Daoy (cell line): ENCODE measurements at regions not wholly inside any gene's neighbourhood (a gene's known extent, or its start where the extent isn't known, plus 50 kb on each side); places are given as distances from the start of the nearest gene placed in this dataset.
"Not testable (repeated sequence)": the region's sequence is repeated elsewhere in the genome, so short reads cannot be mapped to it uniquely, and the experiment has no call there.

Source experiments
- DNase-seq: peaks from one replicate; pipeline ENCODE4 v3.0.0-alpha.2; 2015; ENCODE audit warnings: low read depth

DNA sequence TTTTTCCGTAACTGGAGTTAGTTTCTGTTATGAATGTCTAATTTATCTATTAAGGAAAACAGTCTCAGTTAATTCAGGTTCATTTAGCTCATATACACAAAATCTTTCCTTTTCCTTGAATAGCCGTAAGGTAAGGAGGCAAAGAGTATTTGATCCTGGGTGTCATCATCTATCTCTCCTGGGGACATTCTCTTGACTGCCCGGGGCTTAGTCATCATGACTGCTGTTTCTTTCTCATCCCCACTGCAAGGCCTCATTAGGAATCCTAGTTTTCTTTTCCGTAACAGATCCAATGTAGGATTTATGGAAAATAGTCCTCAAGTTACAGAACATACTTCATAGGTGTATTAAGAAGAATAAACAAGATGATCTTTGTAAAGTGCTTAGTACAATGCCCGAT is 134.9 kb upstream of the CHD1 start:
- no peak for DNase-seq

DNA sequence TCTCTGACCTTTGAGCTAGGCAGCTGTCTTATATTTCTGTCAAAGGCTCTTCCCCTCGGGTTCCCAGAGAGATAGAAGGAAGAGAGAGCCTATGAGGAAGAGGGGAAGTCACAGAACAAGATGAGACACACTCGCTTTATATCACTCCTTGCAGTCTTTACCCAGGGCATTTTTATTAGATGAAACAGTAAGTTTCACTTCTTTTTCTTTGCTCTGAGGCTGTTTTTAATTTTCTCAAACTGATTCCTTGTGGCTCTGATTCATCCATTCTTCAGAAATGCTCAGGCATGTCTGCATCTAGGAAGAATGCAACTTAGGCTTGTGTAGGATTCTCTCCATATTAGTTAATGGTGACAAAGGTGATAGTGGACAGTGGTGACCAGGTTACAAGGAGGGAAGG is 132.9 kb upstream of the CHD1 start:
- no peak for DNase-seq

DNA sequence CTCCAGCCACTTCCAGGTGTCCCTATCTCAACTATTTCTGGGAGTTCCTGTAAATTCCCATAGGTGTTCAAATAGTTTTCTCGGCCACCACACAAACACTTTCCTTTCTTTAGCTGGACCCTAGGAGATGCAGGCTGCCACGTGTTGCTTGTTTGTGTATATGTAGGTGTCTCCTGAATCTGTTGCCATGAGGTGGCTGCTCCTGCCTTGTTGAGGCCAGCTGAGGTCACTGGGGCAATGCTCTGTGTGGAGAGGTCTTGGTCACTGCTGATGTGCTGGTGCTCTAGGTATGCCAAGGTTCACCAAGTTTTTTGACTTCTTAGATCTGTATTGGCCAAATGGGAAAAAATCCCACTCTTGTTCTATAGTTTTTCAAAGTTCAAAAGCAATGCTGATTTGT is 132.5 kb upstream of the CHD1 start:
- DNase-seq = no peak

DNA sequence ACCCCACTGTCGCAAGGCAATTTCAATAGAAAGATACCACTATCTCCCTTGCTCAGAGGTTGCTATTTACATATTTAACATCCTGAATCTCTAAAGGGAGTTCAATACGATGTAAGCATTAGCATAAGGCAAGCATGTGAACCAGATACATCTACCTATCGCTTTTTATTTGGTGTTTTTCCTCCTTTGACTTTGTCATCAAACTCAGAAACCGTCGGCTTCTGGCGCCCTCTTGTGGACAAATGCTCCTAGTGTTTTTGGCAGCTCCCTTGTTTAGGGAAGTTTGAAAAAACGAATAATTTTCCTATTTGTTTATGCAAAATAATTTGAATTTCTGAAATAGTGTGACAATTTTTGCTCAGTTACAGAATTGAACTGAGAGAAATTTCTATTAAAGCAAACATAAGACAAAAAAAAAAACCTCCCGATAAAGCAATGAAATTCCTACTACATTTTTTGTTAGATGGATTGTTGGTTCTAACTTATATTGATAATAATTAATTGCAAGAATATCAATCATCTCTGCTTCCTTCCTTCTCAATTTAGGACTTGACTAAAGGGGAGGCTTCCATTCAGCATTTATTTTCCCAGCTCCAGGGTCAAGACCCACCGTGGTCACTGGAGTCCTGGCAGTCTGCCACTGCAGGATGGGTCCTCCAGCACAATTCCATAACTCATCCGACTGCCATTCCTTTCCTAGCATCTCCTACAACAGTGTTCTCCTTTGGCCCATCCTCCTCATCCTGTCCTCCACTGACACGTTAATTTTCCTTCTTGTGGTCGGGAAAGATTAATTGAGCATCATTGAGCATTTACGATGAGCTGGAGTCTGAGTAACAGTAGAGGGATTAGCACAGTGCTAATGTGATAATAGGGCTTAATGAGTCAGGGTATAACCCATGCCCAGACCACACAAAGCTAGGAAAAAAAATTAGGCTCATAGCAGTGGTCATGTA is 131.8 kb upstream of the CHD1 start:
- peak; percentile 59 for DNase-seq

DNA sequence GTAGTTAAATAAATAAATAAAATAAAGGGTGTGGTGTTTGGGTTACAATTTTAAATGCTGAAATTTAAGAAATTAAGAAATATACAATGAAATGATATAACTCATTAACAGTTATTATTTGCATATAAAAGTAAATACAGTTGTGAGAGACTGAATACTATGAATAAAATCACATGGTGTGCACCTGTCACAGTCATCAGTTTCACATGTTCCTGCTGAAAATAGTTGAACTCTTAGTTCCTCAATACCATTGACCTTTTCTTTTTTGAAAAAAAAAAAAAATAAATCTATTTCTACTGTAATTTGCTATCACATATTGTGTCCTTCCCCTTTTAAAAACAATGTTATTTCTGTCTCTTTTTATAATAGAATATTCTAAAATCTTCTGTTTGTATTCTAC is 130.9 kb upstream of the CHD1 start:
- no peak for DNase-seq

DNA sequence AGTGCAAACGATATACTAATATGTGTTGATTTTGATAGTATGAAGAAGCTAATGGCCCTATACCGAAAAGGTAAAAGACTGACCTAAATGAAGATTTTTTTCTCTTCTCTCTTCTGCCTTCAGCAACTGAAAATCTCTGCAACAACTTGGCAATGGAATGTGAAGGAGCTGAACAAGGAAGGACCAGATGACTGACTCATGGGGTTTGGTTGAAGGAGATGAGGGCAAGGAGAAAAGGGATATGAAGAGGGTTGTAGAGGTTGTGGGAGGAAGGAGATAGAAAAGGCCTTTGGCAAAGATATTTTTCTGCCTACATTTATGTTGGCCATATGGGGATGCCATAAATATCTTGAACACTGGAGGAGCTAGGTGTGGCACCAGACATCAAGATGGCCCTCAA is 129.7 kb upstream of the CHD1 start:
- DNase-seq = no peak

DNA sequence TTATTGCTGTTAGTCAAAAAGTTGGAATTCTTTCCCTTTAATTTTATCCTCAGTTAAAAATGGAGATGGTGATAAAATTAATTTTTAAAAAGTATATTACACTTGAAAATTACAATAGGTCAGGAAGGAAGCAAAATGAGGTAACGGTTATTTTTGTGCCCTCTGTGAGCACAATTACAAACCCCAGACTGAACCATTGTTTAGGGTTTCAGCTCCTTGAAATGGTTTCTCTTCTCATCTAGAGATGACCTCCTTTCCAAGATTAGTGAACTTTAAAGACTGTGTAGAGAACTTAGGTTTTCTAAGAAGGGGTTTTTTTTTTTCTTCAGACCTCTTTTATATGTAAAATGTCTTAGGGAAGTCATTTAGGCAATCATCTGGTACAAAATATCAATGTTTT is 126.2 kb upstream of the CHD1 start:
- DNase-seq = no peak

DNA sequence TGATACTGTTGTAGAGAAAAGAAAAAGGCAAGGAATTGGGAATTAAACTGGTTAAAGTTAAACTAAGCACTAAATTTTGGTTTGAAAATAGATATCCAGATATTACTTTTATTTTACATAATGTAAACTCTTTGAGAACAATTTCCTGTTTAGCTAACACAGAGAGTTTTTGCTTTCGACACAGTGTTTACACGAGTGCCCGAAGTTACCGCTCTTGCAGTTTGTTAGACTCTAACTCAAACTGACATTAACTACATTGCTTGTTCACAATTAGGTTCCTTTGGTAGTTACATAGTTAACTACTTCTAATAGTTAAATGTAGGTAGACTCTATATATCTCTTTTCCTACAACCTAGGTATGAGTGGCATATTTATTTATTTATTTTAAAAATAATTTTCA is 117.1 kb upstream of the CHD1 start:
- no peak for DNase-seq

DNA sequence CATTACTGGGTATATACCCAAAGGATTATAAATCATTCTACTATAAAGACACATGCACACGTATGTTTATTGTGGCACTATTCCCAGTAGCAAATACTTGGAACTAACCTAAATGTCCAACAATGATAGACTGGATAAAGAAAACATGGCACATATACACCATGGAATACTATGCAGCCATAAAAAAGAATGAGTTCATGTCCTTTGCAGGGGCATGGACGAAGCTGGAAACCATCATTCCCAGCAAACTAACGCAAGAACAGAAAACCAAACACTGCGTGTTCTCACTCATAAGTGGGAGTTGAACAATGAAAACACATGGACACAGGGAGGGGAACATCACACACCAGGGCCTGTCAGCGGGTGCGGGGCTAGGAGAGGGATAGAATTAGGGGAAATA is 114.5 kb upstream of the CHD1 start:
- DNase-seq = not testable (repeated sequence)

DNA sequence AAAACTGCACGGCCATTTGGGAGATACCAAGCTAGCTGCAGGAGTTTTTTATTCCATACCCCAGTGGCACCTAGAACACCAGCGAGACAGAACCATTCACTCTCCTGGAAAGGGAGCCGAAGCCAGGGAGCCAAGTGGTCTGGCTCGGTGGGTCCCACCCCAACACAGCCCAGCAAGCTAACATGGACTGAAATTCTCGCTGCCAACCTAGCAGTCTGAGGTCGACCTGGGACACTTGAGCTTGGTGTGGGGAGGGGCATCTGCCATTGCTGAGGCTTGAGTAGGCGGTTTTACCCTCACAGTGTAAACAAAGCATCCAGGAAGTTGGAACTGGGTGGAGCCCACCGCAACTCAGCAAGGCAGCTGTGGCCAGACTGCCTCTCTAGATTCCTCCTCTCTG is 108.9 kb upstream of the CHD1 start:
- DNase-seq = peak; percentile 65

DNA sequence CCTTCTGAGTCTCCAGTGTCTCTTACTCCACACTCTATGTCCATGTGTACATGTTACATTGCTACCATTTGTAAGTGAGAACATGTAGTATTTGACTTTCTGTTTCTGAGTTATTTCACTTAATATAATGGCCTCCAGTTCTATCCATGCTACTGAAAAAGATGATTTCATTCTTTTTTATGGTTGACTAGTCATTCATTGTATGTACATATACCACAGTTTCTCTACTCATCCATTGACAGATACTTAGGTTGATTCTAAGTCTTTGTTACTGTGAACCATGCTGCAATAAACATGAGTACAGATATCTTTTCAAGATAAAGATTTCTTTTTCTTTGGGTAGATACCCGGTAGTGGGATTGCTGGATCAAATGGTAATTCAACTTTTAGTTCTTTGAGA is 107.1 kb upstream of the CHD1 start:
- no peak for DNase-seq

DNA sequence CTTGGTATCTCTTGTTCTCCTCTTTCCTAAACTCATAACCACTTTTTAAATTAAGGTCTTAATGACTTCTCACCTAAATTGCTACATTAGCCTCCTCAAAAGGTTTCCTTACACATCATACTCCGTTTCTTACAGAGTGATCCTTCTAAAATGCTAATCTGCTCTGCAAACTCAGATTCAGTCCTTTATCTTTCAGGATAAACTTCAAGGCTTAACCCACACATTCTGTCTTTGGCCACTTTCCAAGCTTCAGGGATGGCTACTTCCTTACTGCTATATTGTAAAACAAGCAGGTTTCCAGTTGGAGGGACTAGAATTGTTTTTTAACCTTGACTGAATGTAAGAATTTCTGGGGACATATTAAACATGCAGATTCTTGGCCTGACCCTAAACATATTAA is 105.5 kb upstream of the CHD1 start:
- DNase-seq = peak; percentile 16

DNA sequence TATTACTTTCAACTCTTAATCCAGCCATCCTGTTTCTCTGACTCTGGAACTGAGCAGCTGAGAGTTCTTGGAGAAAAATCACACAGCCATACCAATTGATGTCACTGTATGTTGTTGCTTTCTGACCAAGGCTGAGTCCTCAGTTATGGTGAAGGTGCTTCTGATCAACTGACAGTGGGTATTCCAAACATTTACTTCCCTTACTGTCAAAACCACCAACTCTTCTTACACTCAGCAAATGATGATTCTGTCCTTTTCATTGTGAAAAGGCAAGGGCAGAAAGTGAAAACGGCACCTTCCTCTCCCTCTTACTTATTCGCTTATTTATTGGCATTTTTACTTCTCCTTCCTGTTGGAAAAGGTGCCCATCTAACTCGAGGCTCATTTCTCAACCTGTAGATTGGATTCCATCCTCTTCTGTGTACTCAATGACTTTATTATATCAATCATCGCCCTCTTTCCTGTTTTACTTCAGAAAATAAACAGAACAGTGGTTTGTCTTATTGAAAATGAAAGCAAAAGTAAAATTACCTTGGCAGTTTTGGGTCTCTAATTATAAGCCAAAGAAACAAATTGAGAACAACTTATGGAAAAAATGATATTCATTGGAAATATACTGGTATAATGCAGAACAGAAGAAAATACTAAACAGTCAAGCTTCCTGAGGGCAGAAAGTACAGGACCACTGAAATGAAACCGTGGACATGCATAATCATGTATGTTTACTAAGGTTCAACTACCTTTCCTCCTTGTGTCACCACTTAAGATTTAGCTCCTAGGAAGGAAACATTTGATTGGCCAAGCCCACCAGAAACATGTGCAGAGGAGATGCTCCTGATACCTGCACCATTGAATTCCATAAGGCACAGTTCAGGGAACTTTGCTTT is 104.5 kb upstream of the CHD1 start:
- DNase-seq = no peak

DNA sequence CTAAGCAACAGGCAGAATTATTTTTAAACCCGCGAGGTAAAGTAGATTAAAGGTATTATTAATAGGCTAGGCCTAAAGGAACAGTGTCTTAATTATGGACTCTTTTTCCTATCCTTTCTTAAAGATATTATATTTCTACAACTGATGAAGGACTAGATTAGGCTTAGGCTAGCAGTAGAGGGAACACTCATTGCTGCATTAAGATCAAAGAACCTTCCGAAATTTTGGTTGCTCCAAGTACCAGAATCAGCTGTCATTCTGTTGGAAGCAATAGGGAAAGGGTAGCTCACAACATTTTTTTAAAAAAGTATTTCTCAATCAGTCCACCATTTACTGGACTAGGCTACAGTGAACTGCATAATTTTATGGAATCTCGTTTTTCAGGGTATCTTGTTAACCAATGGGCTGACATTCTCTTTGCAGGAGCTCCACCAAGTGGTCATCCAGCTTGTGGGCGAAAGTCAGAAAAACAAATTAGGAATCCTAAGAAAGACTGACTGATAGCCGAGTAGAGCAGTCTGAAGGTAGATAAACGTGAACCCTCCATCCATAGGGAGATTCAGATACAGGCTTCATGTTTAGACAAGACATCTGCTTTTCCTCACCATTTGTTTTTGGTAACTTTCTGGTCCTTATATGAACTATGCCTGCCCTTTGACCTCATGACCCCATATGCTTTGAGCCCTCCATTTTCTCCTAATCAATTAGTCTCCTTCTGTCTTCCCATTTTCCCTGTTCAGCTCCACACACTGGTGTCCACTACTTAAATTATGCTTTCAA is 103.6 kb upstream of the CHD1 start:
- DNase-seq = peak; percentile 69

DNA sequence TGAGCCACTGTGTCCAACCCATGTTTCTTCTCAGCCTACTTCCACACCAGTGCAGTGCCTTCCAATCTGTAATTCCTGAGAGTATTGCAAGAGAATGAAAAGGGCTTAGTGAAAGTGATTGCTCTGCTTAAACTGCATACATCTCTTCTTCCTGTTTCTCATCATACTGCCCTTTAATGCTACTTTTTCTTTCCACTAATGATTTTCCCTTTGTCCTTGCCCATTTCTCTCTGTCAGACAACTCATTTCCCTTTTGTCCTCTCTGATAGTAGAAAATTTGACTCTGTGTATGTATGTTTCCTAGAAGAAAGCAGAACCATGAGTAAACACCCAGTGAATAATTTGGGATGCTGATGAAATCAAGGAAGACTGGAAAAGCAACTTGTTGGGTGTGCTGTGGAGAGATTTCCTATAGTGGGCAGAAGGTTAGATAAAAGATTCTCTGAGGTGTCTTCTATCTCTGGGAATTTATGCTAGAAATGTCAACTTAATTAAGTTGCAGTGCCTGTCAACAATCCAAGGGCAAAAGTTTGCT is 102.2 kb upstream of the CHD1 start:
- DNase-seq = no peak

DNA sequence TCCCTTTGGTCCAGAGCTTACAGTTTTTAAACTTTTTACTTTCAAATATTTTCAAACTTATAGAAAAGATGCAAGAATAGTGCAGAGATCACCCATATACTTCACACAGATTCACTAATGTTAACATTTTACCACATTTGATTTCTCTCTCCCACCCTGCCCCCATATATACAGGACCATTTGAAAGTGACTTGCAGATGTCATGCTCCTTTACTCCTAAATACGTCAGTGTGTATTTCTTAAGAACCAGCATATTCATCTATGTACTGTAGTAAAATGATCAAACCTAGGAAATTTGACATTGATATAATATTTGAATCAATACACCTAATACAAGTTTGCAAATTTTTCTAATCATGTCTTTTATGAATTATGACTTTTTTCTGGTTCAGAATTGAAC is 100.4 kb upstream of the CHD1 start:
- no peak for DNase-seq

DNA sequence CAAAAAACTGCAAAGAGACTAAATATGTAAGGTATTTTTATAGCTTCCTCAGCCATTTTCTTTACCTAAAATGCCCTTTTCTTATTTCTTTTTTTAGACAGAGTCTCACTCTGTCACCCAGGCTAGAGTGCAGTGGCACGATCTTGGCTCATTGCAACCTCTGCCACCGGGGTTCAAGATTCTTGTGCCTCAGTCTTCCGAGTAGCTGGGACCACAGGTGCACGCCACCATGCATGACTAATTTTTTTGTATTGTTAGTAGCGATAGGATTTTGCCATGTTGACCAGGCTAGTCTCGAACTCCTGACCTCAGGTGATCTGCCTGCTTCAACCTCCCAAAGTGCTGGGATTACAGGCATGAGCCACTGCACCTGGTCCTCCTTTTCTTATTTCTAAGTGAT is 99.4 kb upstream of the CHD1 start:
- DNase-seq = not testable (repeated sequence)

DNA sequence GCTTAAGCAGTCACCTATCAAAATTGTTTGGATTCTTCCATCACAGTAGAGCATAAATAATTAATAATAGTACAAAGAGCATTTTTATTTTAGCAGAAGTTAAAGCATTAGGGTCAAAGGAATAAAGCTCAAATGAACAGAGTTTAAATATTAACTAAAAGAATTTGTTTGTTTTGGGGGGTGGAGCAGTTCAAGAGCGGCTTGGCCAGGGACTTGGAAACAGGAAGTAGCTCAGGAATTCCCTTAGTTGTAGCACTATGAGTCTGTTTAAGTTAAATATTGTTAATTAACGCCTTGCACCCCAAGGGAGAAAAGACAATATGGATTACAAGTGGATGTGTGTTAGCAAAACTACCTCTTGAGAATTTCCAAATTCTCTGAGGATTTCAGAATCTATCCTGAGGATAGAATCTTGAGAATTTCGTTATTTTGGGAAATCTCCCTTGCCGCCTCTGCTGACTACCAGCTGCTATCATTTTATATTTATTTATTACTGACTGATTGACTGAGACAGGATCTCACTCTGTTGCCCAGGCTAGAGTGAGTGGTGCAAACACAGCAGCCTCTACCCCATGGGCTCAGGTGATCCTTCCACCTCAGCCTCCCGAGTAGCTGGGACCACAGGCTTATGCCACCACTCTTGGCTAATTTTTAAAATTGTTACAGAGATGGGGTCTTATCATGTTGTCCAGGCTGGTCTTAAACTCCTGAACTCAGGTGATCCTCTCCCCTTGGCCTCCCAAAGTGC is 96.7 kb upstream of the CHD1 start:
- DNase-seq = no peak

DNA sequence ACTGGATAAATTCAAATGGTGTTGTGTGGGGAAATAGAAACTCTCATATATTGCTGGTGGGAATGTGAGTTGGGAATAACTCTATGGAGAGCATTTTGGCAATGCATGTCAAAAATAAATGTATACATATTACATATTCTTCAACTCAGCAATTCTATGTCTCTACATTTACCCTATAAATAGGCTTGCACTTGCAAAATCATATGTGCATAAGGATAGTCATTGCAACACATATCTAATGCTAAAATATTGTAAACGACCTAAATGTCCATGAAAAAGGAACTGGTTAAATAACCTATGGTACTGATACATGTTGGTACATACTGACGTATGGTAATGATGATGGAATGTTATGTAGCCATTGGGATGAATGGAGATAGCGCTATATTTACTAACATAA is 94.5 kb upstream of the CHD1 start:
- no peak for DNase-seq

DNA sequence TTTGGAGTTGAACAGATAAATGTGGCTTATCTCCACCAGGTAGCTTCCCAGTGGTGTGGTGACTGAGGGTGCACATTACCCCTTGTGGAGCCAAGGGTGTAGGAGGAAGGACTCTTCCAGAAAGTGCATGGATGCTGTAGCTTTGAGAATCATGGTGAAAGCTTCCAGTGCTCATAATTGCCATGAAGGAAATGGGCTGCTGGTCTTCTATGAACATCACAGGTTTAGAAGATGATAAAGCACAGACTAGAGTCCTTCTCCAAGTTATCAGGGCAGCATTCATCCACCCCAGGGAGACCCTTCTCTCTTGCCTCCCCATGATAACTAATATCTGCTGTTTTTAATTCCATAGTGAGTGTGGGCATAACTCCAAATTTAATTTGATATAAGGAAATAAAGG is 93.4 kb upstream of the CHD1 start:
- DNase-seq = no peak

DNA sequence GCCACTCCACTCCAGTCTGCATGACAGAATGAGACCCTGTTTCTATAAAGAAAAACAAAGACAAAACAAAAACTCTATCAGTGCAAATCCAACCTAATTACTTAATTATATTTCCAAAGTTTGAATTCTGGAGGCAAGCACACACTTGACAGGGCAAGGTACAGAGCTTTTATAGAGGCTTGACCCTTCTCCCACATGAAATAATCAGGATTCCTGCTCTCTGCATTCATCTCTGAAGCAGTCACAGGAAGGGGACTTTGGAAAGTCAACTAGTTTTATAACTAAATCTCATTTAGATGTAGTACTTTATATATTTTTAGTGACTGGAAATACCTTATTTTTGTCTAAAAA is 91.9 kb upstream of the CHD1 start:
- DNase-seq = no peak
